ENCODE measurements at regions not wholly inside any gene's neighbourhood (a gene's known extent, or its start where the extent isn't known, plus 50 kb on each side); places are given as distances from the start of the nearest gene placed in this dataset.

GRCh38 chr1:221470000-221470698, 271.7 kb downstream of the DUSP10 start:
- no peak for DNase-seq (ENCODE audit: low spot score)

- no peak for DNase-seq (ENCODE audit: low spot score)
These were observed 268.5 kb downstream of the DUSP10 start for GRCh38 chr1:221473411-221473810.

- DNase-seq (ENCODE audit: low spot score): no peak
These were observed 264.6 kb downstream of the DUSP10 start for GRCh38 chr1:221477252-221477651.

- DNase-seq (ENCODE audit: low spot score): no peak
These were observed 263.6 kb downstream of the DUSP10 start for GRCh38 chr1:221478050-221478949.

- no peak for DNase-seq (ENCODE audit: low spot score)
These were observed 253.9 kb downstream of the DUSP10 start for GRCh38 chr1:221487781-221488524.

GRCh38 chr1:221488550-221488949, 253.3 kb downstream of the DUSP10 start:
- no peak for DNase-seq (ENCODE audit: low spot score)

- DNase-seq (ENCODE audit: low spot score): no peak
These were observed 247.2 kb downstream of the DUSP10 start for GRCh38 chr1:221494670-221495069.

GRCh38 chr1:221497046-221497445, 244.8 kb downstream of the DUSP10 start:
- DNase-seq (ENCODE audit: low spot score): no peak

GRCh38 chr1:221503268-221503667, 238.6 kb downstream of the DUSP10 start:
- no peak for DNase-seq (ENCODE audit: low spot score)

GRCh38 chr1:221509575-221510355, 232.1 kb downstream of the DUSP10 start:
- DNase-seq (ENCODE audit: low spot score): no peak

- DNase-seq (ENCODE audit: low spot score): no peak
These were observed 230.9 kb downstream of the DUSP10 start for GRCh38 chr1:221510793-221511503.

GRCh38 chr1:221511797-221512196, 230.1 kb downstream of the DUSP10 start:
- DNase-seq (ENCODE audit: low spot score): no peak

- no peak for DNase-seq (ENCODE audit: low spot score)
These were observed 227.1 kb downstream of the DUSP10 start for GRCh38 chr1:221514806-221515205.

GRCh38 chr1:221515496-221515895, 226.4 kb downstream of the DUSP10 start:
- no peak for DNase-seq (ENCODE audit: low spot score)

GRCh38 chr1:221517961-221518360, 223.9 kb downstream of the DUSP10 start:
- no peak for DNase-seq (ENCODE audit: low spot score)

- DNase-seq (ENCODE audit: low spot score): no peak
These were observed 221.6 kb downstream of the DUSP10 start for GRCh38 chr1:221520250-221520649.

- no peak for DNase-seq (ENCODE audit: low spot score)
These were observed 220.2 kb downstream of the DUSP10 start for GRCh38 chr1:221521686-221522085.

GRCh38 chr1:221522529-221522940, 219.4 kb downstream of the DUSP10 start:
- no peak for DNase-seq (ENCODE audit: low spot score)

GRCh38 chr1:221525749-221526148, 216.1 kb downstream of the DUSP10 start:
- no peak for DNase-seq (ENCODE audit: low spot score)

- no peak for DNase-seq (ENCODE audit: low spot score)
These were observed 214.6 kb downstream of the DUSP10 start for GRCh38 chr1:221527302-221527701.

All from hematopoietic multipotent progenitor cell treated with erythropoietin and hydrocortisone succinate and interleukin-3 and kit ligand, for 15 days (in vitro differentiated cells).